ENCODE measurements at regions not wholly inside any gene's neighbourhood (a gene's known extent, or its start where the extent isn't known, plus 50 kb on each side); places are given as distances from the start of the nearest gene placed in this dataset.
A peak's percentile ranks its signal among the peaks of the same experiment; 100 is the strongest.

- Mint-ChIP-seq H3K4me3 (no peak overlapping the region), H3K27me3 (ENCODE audit: insufficient read depth, low read depth) (peaks cover 10% of the 10 kb centered on the region), H3K36me3 (peaks cover 3% of the 10 kb centered on the region), H3K9me3 (peaks cover 13% of the 10 kb centered on the region), H3K27ac (no peak overlapping the region), H3K4me1 (peaks cover 52% of the 10 kb centered on the region)
- Histone ChIP-seq H3K9me3 (ENCODE audit: low read depth) (no peaks in the 10 kb centered on the region), H3K36me3 (no peaks in the 10 kb centered on the region), H3K4me2 (no peak overlapping the region), H3K4me3 (no peak overlapping the region), H3K4me1 (peaks cover 53% of the 10 kb centered on the region), H3F3A (ENCODE audit: low read depth) (peaks cover 32% of the 10 kb centered on the region), H3K27me3 (peaks cover 20% of the 10 kb centered on the region), H2AFZ (replicated peaks) (no peak overlapping the region), H3K79me2 (ENCODE audit: low read depth) (no peaks in the 10 kb centered on the region), H3K9ac (no peak overlapping the region), H4K20me1 (ENCODE audit: low read depth) (peaks cover 9% of the 10 kb centered on the region), H3K27ac (no peak overlapping the region)
- no peak for DNase-seq (ENCODE audit: low spot score)
- TF ChIP-seq CTCF (IDR thresholded peaks at IDR 0.05) (no peak), EZH2phosphoT487 (IDR thresholded peaks at IDR 0.05) (no peak), EZH2 (IDR thresholded peaks at IDR 0.05) (no peak)
Measured at GRCh38 chr2:12556762-12557161, 160.0 kb upstream of the TRIB2 start.

GRCh38 chr2:12557688-12558087 is 159.0 kb upstream of the TRIB2 start:
- DNase-seq (ENCODE audit: low spot score), result no peak
- H3K9me3 Mint-ChIP-seq, result peaks cover 6% of the 10 kb centered on the region
- Histone ChIP-seq H4K20me1 (ENCODE audit: low read depth) (peaks cover 9% of the 10 kb centered on the region), H3K79me2 (ENCODE audit: low read depth) (no peaks in the 10 kb centered on the region), H3K36me3 (no peaks in the 10 kb centered on the region), H3K4me3 (no peak overlapping the region), H3K4me1 (peaks cover 53% of the 10 kb centered on the region), H3K9me3 (ENCODE audit: low read depth) (no peaks in the 10 kb centered on the region), H3K27me3 (peaks cover 11% of the 10 kb centered on the region), H3K27ac (no peak overlapping the region), H3F3A (ENCODE audit: low read depth) (peaks cover 32% of the 10 kb centered on the region), H3K4me2 (no peak overlapping the region), H3K9ac (no peak overlapping the region), H2AFZ (replicated peaks) (no peak overlapping the region)
- H3K27me3 Mint-ChIP-seq (ENCODE audit: insufficient read depth, low read depth), result peaks cover 3% of the 10 kb centered on the region
- H3K27ac Mint-ChIP-seq, result no peak overlapping the region
- no peaks in the 10 kb centered on the region for H3K36me3 Mint-ChIP-seq
- H3K4me1 Mint-ChIP-seq, result peaks cover 52% of the 10 kb centered on the region
- TF ChIP-seq CTCF (IDR thresholded peaks at IDR 0.05) (no peak), EZH2 (IDR thresholded peaks at IDR 0.05) (no peak), EZH2phosphoT487 (IDR thresholded peaks at IDR 0.05) (no peak)
- no peak overlapping the region for H3K4me3 Mint-ChIP-seq

DNA sequence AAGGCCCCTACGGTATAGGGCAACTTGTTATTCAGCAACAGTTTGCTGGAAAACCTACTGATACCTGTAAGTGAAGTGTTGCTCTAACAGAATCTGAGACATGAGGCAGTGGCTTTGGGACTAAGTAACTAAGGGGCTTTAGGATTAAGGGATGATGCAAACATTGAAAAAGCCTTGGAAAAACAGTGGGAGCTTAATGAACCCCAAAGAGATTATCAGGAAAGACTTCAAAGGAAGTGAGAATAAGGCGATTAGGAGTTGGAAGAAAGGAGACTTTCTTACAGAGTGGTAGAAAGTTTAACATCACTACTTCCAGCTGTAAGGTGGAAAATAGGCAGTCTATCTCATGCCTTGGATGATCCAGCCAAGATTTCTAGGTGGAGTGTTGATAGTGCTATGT is 158.2 kb upstream of the TRIB2 start:
- H3F3A ChIP-seq (ENCODE audit: low read depth), result peaks cover 32% of the 10 kb centered on the region
- H3K9me3 Mint-ChIP-seq, result peaks cover 3% of the 10 kb centered on the region
- peaks cover 50% of the 10 kb centered on the region for H3K4me1 ChIP-seq
- peaks cover 47% of the 10 kb centered on the region for H3K4me1 Mint-ChIP-seq
- DNase-seq (ENCODE audit: low spot score), result peak; percentile 66
- H3K4me3 ChIP-seq, result no peak overlapping the region
- H3K27me3 Mint-ChIP-seq (ENCODE audit: insufficient read depth, low read depth), result no peaks in the 10 kb centered on the region
- H3K79me2 ChIP-seq (ENCODE audit: low read depth), result no peaks in the 10 kb centered on the region
- TF ChIP-seq EZH2phosphoT487 (IDR thresholded peaks at IDR 0.05), result peak; percentile 82
- no peak for TF ChIP-seq EZH2 (IDR thresholded peaks at IDR 0.05)
- no peaks in the 10 kb centered on the region for H3K36me3 Mint-ChIP-seq
- no peaks in the 10 kb centered on the region for H3K9me3 ChIP-seq (ENCODE audit: low read depth)
- peaks cover 2% of the 10 kb centered on the region for H3K27me3 ChIP-seq
- peaks cover 9% of the 10 kb centered on the region for H4K20me1 ChIP-seq (ENCODE audit: low read depth)
- no peaks in the 10 kb centered on the region for H3K36me3 ChIP-seq
- no peak overlapping the region for H2AFZ ChIP-seq (replicated peaks)
- H3K27ac ChIP-seq, result no peak overlapping the region
- no peak overlapping the region for H3K4me3 Mint-ChIP-seq
- H3K9ac ChIP-seq, result no peak overlapping the region
- H3K27ac Mint-ChIP-seq, result no peak overlapping the region
- H3K4me2 ChIP-seq, result peak overlapping the region; percentile 42

GRCh38 chr2:12560618-12561017 is 156.1 kb upstream of the TRIB2 start:
- Histone ChIP-seq H3K27me3 (no peaks in the 10 kb centered on the region), H3K79me2 (ENCODE audit: low read depth) (no peaks in the 10 kb centered on the region), H3K4me3 (no peak overlapping the region), H2AFZ (replicated peaks) (no peak overlapping the region), H4K20me1 (ENCODE audit: low read depth) (no peaks in the 10 kb centered on the region), H3K27ac (no peak overlapping the region), H3K4me2 (no peak overlapping the region), H3K36me3 (no peaks in the 10 kb centered on the region), H3K4me1 (peaks cover 31% of the 10 kb centered on the region), H3K9ac (no peak overlapping the region), H3K9me3 (ENCODE audit: low read depth) (no peaks in the 10 kb centered on the region), H3F3A (ENCODE audit: low read depth) (peaks cover 20% of the 10 kb centered on the region)
- Mint-ChIP-seq H3K36me3 (no peaks in the 10 kb centered on the region), H3K9me3 (peaks cover 3% of the 10 kb centered on the region), H3K27me3 (ENCODE audit: insufficient read depth, low read depth) (no peaks in the 10 kb centered on the region), H3K4me1 (peaks cover 34% of the 10 kb centered on the region), H3K4me3 (no peak overlapping the region), H3K27ac (no peak overlapping the region)
- no peak for TF ChIP-seq EZH2 (IDR thresholded peaks at IDR 0.05)
- no peak for TF ChIP-seq CTCF (IDR thresholded peaks at IDR 0.05)
- no peak for TF ChIP-seq EZH2phosphoT487 (IDR thresholded peaks at IDR 0.05)
- DNase-seq (ENCODE audit: low spot score), result no peak
